CD4-positive, alpha-beta T cell (primary cell): ENCODE measurements at regions not wholly inside any gene's neighbourhood (a gene's known extent, or its start where the extent isn't known, plus 50 kb on each side); places are given as distances from the start of the nearest gene placed in this dataset.

Source experiments
- ATAC-seq: fragments of 200-7000 bp; cut with Tn5 transposase; one replicate; pipeline ENCODE4 v1.10.0; 2022; ENCODE audit warnings: mild to moderate bottlenecking; ENCODE audit not compliant: poor library complexity
- CTCF ChIA-PET: fragments of 350-600 bp; sonication (Branson Sonifier 250); formaldehyde crosslinking; loops from one replicate; lab custom pipeline; 2021; ENCODE audit warnings: antibody characterized with exemption, inconsistent platforms; lab: Charles Lee
- POLR2A ChIA-PET: fragments of 350-600 bp; sonication (Branson Sonifier 250); formaldehyde crosslinking; loops from one replicate; lab custom pipeline; 2021; ENCODE audit warnings: antibody characterized with exemption, inconsistent platforms; lab: Charles Lee
- DNase-seq, 14 experiments: peaks; one replicate each; pipeline ENCODE4 v3.0.0-alpha.2; 2013 to 2020; ENCODE audit warnings: mixed read lengths in 2 of 14
- H3K27ac ChIP-seq, 2 donors: one replicate each; pipeline versions ENCODE4 v1.5.1 to v1.7.0; 2013; ENCODE audit warnings: low read length in 2 of 2, low read depth in 1 of 2, mild to moderate bottlenecking in 1 of 2
- H3K27me3 ChIP-seq, 2 experiments: 1 replicate in 1 of 2; 2 replicates in 1 of 2; pipeline versions ENCODE4 v1.6.1 to v1.7.0; 2013; ENCODE audit warnings: low read length in 2 of 2, control low read depth in 1 of 2, mild to moderate bottlenecking in 1 of 2, moderate library complexity in 1 of 2; ENCODE audit not compliant: insufficient read depth in 2 of 2, control insufficient read depth in 1 of 2
- H3K36me3 ChIP-seq: one replicate; pipeline ENCODE4 v1.6.1; 2013; ENCODE audit warnings: low read length, control low read depth; ENCODE audit not compliant: insufficient read depth
- H3K4me1 ChIP-seq: one replicate; pipeline ENCODE4 v1.6.1; 2013; ENCODE audit warnings: low read length, control low read depth; ENCODE audit not compliant: insufficient read depth
- H3K4me3 ChIP-seq: one replicate; pipeline ENCODE4 v1.5.1; 2013; ENCODE audit warnings: mild to moderate bottlenecking, low read length, moderate library complexity
- H3K9me3 ChIP-seq, 2 experiments: 1 replicate in 1 of 2; 2 replicates in 1 of 2; pipeline versions ENCODE4 v1.6.1 to v1.7.0; 2013; ENCODE audit warnings: low read length in 2 of 2, mild to moderate bottlenecking in 2 of 2, control low read depth in 1 of 2, moderate library complexity in 1 of 2; ENCODE audit not compliant: control insufficient read depth in 1 of 2, insufficient read depth in 1 of 2
- H3K27ac Mint-ChIP-seq: one replicate; pipeline ENCODE4 v1.8.0; 2020; ENCODE audit warnings: mixed read lengths
- H3K27me3 Mint-ChIP-seq: one replicate; pipeline ENCODE4 v1.8.0; 2021; ENCODE audit warnings: mixed read lengths
- H3K36me3 Mint-ChIP-seq: one replicate; pipeline ENCODE4 v1.8.0; 2021; ENCODE audit warnings: low read depth, mixed read lengths
- H3K4me1 Mint-ChIP-seq: one replicate; pipeline ENCODE4 v1.8.0; 2021; ENCODE audit warnings: low read depth, mixed read lengths
- H3K4me3 Mint-ChIP-seq: one replicate; pipeline ENCODE4 v1.8.0; 2020; ENCODE audit warnings: mild to moderate bottlenecking, mixed read lengths
- H3K9me3 Mint-ChIP-seq: one replicate; pipeline ENCODE4 v1.8.0; 2020; ENCODE audit warnings: mixed read lengths
- CTCF ChIP-seq: fragments of 200-600 bp; IDR thresholded peaks from one replicate; pipeline ENCODE4 v1.8.0; 2022; ENCODE audit warnings: antibody characterized with exemption, mild to moderate bottlenecking
- intact Hi-C, 2 experiments: fragments of 100-400 bp; cut with DNase I in 1 of 2; cut with micrococcal nuclease in 1 of 2; formaldehyde crosslinking; loops; one replicate each; pipeline versions ENCODE4 v1.15.1 to v1.9.0; 2023 to 2025; cut with DNase I, micrococcal nuclease

GRCh38 chr1:220454155-220454777 is 73.7 kb upstream of the MARK1 start:
- Histone ChIP-seq H3K4me3 (no peak overlapping the region), H3K9me3 (no peaks in the 10 kb centered on the region), H3K36me3 (no peaks in the 10 kb centered on the region), H3K27me3 (peaks cover 4% of the 10 kb centered on the region in 2 experiments), H3K4me1 (no peaks in the 10 kb centered on the region), H3K27ac (no peak overlapping the region)
- H3K27ac Mint-ChIP-seq: no peak overlapping the region
- no peaks in the 10 kb centered on the region for H3K9me3 Mint-ChIP-seq
- H3K27me3 Mint-ChIP-seq: peaks cover 17% of the 10 kb centered on the region
- no peak for ATAC-seq
- no peaks in the 10 kb centered on the region for H3K4me1 Mint-ChIP-seq
- TF ChIP-seq CTCF: no peak
- CTCF ChIA-PET: no interaction called here
- POLR2A ChIA-PET: no interaction called here
- no peak overlapping the region for H3K4me3 Mint-ChIP-seq
- H3K36me3 Mint-ChIP-seq: no peaks in the 10 kb centered on the region
- intact Hi-C loops: no loop called here
- DNase-seq: no peak

GRCh38 chr1:220453371-220453770 is 74.6 kb upstream of the MARK1 start:
- Histone ChIP-seq H3K27ac (no peak overlapping the region), H3K4me1 (no peaks in the 10 kb centered on the region), H3K36me3 (no peaks in the 10 kb centered on the region), H3K27me3 (peaks cover 4 to 7% of the 10 kb centered on the region in 2 experiments), H3K4me3 (no peak overlapping the region), H3K9me3 (no peaks in the 10 kb centered on the region)
- Mint-ChIP-seq H3K27me3 (peaks cover 26% of the 10 kb centered on the region), H3K4me1 (no peaks in the 10 kb centered on the region), H3K36me3 (no peaks in the 10 kb centered on the region), H3K27ac (no peak overlapping the region), H3K9me3 (no peaks in the 10 kb centered on the region), H3K4me3 (no peak overlapping the region)
- ChIA-PET POLR2A (no interaction called here), CTCF (no interaction called here)
- no peak for TF ChIP-seq CTCF
- intact Hi-C loops: no loop called here
- DNase-seq (no peak), ATAC-seq (no peak)

- no peak overlapping the region for H3K27ac ChIP-seq
- Mint-ChIP-seq H3K9me3 (no peaks in the 10 kb centered on the region), H3K4me3 (no peak overlapping the region), H3K4me1 (no peaks in the 10 kb centered on the region), H3K27ac (no peak overlapping the region), H3K36me3 (no peaks in the 10 kb centered on the region), H3K27me3 (peaks cover 29% of the 10 kb centered on the region)
- CTCF ChIA-PET: no interaction called here
- H3K4me3 ChIP-seq: no peak overlapping the region
- POLR2A ChIA-PET: no interaction called here
- no peaks in the 10 kb centered on the region for H3K9me3 ChIP-seq
- H3K27me3 ChIP-seq: peaks cover 4 to 9% of the 10 kb centered on the region in 2 experiments
- no peak for DNase-seq
- H3K4me1 ChIP-seq: no peaks in the 10 kb centered on the region
- H3K36me3 ChIP-seq: no peaks in the 10 kb centered on the region
- TF ChIP-seq CTCF: no peak
- intact Hi-C loops: no loop called here
- ATAC-seq: no peak
Measured at GRCh38 chr1:220451532-220451931, 76.4 kb upstream of the MARK1 start.
